NAMALWA (cell line): ENCODE measurements at regions not wholly inside any gene's neighbourhood (a gene's known extent, or its start where the extent isn't known, plus 50 kb on each side); places are given as distances from the start of the nearest gene placed in this dataset.

Experiments
- DNase-seq: peaks from one replicate; pipeline ENCODE4 v3.0.0-alpha.2; 2015; ENCODE audit warnings: low spot score

DNA sequence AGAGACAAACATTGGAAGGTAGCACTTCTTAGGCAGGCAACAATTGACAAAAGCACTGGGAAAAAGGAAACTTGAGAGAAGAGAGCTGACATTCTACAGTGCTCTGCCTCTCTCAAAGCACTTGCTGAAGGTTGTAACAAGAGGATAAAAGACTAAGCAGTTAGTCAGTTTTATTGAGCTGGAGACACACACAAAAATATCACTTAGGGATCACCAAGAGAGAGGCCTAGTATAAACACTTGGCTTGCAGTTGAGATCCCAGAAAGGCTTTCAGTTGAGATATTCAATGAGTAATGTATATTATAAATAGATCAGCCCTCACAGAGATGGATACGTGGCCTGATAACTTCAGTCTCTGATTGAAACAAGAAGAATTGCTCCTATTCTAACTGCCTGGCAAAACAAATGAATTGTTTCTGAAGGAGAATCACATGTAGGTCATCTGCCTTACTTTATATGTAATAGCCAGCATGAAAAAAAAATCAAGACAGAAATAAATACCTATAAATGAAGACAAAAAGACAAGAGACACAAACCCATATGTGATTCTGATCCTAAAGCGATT, 747.2 kb upstream of the MAN1A1 start:
- no peak for DNase-seq

DNA sequence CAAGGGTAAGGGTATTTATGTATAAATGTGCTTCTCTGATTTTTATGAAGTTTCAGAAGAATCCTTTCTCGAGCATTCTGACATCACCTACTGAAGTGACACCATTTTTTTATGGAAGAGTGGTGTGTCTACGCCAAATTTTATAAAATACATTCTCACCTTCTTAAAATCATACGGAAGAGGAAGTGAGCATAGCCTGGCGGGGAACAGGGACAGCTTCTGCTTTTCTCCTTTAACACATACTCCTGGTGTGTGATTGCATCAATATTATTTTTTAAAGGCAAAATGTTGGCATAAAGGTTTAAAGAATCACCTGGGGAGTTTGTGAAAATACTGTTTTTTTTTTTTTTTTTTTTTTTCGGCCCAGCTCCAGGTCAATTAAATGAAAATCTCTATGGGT, 733.6 kb upstream of the MAN1A1 start:
- DNase-seq: no peak

DNA sequence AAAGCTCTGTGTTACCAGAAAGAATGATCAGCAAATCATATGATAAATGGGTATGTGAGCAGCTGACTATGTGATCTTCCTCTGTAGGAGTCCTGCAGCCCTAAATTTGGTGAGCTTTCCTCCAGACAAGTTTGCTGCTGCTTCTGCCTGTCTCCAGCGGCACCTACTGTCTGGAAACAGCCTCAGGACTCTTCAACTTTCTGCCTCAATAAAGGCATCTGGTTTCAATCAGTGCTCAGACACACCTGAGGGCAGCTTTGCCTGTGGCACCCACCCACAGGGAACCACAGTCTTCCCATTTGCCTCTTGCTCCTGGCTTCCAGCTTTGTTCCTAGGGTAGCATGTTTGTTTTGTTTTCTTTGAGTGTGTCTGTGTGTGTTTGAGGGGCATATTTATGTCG, 727.9 kb upstream of the MAN1A1 start:
- peak; percentile 16 for DNase-seq

DNA sequence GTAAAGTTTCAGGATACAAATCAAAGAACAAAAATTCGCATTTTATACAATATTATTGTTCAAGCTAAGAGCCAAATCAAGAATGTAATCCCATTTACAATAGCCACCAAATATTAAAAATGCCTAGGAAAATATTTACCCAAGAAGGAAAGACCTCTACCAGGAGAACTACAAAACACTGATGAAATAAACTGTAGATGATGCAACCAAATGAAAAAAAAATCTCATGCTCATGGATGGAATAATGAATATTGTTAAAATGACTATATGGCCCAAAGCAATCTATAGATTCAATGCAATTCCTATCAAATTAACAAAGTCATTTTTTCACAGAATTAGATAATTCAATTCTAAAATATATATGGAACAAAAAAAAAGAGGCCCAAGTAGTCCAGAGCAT, 708.8 kb upstream of the MAN1A1 start:
- no peak for DNase-seq

DNA sequence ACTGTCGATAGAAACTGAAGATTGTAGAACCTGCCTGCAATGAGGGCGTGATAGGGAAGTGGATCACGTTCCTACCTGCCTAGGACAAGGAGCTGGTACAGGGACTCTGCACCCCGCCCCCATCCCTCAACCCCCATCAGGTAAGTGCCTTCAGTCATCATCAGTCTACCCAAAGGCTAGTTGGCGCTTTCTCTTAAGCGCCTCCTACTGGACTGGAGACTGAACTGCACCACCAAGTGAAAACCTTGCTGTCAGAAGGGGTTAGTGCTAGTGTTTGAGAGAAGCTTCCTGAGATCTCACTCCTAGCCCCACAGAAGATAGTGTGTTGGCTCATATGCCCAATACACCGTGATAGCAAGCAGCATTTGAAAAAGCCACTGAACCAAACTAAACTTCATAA, 706.5 kb upstream of the MAN1A1 start:
- DNase-seq: peak; percentile 44

DNA sequence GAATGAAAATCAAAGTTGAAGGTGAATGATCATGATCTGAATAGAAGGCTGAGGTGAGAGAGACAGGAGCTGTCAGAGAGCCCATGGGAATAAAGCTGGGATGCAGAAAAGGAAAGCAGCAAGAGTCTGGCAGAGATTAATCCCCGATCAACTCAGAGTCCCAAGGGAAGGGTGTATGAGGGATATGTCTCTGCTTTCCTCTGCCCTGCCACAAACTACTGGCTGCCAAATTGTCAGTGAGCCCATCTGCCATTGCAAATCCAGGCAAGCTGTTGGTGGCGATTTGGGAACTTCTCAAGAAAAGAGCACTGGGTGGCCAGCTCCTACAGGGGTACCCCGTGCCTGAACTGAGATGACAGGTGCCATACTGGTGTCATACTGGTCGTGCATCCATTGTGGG, 705.5 kb upstream of the MAN1A1 start:
- DNase-seq: no peak

DNA sequence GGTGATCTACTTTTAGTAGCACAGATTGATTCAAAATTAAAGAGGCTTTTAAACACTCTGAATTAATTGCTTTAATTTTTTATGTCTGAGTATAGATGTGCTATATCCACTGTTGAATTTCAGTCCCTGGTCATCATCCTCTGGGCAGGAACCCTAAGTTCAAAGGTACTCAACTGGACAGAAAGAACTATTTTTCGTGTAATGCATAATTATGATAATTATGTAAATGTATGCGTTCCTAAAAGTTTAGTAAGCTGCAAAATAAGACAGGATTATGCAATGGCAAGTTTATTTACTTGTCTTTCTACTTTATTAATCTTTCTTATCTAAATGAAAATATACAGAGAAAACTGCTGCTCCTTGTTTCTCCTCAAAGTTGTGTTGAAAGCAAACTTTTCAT, 690.1 kb upstream of the MAN1A1 start:
- no peak for DNase-seq

DNA sequence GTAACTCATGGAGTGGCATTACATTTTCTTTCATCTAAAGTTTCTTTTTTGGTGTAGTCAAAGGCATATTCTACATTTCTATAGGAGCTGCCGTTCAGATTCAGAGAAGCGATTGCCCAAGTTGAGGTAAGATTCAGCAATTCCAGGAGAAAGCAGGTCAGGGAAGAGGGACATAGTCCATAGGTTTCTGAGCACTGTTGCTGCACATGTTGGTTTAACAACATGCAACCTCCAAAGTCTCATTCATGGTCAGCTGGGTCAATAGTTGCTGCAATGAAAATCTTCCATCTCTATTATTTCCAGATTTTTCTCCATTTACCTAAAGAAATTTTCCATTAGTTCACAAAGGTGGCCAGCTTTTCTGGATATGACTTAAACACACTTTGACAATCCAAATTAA, 682.3 kb upstream of the MAN1A1 start:
- DNase-seq: no peak

DNA sequence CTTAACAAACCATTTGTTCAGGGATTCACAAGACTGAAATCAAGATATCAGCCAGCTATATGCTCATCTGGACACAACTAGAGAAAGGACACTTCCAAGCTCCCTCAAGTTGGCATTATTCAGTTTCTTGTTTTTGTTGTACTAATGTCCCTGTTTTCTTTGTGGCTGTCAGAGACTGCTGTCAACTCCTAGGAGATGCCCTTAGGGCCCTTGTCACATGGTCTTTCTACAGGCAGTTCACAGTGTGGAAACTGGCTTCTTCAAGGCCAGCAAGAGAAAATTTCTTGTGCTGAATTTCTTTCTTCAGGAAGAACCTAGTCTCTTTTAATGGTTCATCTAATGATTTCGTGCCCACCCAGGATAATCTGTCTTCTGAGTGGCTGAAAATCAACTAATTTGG, 677.2 kb upstream of the MAN1A1 start:
- no peak for DNase-seq

DNA sequence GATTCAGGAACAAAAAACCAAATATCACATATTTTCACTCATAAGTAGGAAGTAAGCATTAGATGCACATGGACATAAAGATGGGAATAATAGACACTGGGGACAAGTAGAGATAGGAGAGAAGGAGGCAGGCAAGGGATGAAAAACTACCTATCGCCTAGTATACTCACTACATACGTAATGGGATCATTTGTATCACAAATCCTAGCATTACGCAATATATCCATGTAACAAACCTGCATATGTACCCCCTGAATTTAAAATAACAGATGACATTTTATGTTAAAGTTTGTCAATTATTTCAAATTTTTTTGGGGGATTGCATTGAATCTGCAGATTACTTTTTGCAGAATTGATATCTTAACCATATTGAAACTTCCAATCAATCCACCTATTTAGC, 660.5 kb upstream of the MAN1A1 start:
- DNase-seq: no peak

DNA sequence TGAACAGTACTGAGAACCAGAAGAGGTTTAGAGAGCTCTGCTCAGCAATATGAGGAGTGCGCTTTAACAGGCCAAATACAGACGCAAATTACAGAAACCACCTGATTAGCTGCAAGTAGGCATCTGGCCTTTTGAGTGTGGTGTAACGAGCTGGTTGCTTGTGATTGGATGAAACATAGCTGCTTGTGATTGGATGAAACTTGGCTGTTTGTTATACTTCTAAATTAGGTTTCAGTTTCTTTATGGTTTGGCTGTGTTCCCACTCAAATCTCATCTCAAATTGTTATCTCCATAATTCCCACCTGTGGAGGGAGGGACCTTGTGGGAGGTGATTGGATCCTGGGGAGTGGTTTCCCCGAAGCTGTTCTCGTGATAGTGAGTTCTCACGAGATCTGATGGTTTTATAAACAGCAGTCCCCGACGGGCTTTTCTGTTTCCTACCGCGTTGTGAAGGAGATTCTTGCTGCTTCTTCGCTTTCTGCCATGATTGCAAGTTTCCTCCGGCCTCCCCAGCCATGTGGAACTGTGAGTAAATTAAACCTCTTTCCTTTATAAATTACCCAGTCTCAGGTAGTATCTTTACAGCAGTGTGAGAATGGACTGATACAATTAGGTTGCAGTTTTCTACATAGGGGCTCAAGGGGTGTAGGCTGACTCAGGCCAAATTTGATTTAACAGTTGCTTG, 655.9 kb upstream of the MAN1A1 start:
- no peak for DNase-seq

DNA sequence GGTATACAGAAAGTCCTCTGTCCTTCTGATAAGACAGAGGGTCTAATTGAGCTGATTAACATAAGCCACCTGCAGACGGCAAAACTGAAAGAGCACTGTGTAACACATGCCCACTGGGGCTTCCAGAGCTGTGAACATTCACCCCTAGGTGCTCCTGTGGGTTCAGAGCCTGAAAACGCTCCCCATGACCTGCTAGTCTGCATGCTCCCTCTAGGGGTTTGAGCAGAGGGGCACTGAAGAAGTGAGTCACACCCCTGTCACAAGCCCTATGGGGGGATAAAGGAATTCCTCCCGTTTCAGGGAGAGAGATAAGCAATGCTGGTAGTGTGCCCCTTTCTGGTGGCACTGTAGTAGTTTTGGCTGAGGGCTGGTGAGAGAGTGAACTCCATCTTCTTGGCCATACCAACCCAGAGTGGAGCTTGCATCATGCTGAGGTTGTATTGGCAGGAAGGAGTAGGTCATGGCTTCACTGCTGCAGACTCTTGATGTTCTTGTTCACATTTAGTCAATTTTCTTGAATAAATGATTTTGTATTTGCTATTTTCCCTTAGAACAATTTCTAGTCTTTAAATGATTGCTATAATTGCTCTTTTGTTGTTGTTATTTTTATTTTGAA, 637.5 kb upstream of the MAN1A1 start:
- peak; percentile 63 for DNase-seq

DNA sequence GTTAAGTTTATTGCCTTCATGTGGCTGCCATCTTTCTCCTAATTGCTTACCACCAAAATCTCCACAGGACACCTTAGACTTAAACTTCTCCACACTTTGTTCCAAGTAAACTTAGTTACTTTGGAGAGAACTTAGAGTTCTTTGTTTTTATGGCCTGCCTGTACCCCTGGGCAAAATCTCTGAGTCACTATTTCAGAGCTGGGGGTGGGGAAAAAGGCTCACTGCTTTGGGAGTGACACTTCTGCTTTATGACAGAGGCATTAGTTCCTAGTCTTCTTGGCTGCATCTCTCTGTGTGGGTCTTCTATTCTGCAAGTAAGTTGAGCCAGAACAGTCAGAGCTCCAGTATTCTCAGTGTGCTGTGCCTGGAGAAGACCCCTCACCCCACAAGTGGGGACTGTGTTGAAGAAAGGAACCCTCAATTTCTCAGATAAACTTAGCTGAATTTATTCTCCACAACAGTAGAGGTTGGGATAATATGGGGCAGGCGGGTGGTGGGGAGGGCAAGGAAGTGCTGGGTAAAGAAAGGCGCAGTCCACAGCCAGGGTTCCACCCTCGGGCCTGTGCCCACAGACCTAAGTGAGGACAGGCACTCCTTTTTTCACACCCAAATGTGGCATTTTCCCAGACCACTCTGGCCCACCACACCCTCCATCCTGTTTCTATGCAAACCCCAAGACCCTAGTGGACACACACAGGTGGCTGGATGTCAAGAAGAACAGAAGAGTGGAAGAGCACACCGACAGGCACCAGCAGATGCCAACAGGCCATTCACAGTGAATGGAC, 636.6 kb upstream of the MAN1A1 start:
- no peak for DNase-seq

DNA sequence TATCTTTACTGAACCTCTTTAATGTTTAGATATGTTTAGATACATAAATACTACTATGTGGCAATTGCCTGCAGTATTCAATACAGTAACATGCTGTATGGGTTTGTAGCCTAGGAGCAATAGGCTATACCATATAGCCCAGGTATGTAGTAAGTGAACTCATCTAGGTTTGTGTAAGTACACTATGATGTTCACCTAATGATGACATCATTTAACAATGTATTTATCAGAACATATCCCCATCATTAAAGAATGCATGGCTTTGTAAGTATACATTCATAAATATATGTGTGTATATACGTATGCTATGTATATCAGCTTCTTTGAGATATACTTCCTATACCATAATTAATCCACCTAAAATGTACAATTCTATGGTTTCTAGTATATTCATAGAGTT, 631.2 kb upstream of the MAN1A1 start:
- DNase-seq: no peak

DNA sequence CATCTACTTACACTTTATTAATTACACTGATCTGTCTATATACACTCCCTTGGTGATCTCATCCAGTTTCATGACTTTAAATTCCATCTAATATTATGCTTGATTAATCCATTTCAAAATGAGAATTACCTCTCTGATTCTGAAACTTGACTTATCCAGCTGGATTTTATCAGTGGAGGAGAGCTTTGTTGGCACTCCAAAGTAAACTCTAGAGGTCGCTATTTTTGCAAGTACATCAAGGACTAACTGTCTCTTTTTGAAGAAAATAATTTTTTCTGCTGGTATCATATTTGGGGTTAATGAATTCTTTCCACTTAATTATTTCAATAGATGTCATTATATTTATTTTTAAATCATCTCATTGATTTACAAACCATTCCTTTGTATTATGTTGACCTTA, 630.3 kb upstream of the MAN1A1 start:
- DNase-seq: peak; percentile 48

DNA sequence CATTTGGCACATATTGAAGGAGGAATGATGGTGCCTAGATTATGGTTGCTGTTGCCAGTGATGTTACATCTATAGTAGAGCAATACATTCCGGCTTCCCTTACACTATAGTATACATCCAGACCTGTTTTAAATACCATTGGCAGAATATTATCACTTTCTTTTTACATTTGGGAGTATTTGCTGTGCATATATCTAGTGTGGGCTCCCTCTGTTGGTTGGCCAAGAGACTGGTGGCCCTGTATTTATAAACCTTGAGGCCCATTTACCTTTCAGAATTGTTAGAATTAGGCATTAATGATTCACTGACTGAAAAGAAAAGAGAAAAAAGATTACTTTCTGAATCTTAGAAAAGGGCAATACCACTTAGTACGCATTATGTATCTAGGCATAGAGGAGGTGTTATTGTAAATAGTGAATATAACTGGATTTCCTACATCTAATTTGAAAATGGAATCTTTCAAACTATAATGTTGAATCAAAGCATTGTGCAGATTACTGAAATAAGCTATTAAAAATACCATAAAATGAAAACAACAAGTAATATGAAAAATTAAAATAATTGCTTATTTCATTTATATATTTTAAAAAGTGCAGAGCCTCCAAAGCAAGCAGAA, 628.8 kb upstream of the MAN1A1 start:
- peak; percentile 60 for DNase-seq

DNA sequence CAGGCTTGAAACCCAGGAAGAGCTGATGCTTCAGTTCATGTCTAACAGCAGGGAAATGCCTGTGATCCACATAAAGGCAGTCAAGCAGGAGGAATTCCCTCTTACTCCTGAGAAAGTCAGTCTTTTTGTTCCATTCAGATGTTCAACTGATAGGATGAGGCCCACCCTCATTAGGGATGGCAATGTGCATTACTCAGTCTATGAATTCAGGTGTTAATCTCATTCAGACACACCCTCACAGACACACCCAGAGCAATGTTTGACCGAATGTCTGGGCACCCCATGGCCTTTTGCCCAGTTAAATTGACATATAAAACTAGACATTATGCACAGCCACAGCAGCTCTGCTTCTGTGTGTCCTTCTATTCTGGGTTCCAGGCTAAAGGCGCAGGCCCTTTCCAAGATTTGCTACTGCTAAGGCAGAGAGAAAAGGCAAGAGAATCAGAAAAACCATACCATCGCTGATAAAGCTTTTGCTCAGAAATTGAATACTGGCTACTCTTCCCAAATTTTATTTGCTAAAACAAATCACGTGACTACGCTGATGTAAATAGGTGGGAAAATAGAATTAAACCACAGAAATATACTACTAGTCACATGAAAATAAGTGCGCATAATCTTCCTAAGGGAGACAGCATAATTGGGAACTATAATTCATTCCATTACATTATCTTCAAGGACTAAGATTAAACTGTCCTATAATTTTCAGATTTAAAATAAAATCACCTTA, 625.0 kb upstream of the MAN1A1 start:
- no peak for DNase-seq

DNA sequence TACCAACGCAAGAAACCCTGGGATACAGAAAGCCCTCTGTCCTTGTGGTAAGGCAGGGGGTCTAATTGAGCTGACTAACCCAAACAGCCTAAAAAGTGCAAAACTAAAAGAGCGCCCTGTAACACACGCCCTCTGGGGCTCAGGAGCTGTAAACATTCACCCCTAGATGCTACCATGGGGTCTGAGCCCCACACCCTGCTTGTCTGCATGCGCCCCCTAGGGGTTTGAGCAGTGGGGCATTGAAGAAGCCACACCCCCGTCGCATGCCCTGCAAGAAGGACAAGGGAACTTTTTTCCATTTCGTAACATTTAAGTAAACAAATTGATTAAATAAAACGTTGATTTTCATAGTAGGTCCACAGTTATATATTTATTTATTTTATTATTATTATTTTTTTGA, 616.9 kb upstream of the MAN1A1 start:
- peak; percentile 33 for DNase-seq

DNA sequence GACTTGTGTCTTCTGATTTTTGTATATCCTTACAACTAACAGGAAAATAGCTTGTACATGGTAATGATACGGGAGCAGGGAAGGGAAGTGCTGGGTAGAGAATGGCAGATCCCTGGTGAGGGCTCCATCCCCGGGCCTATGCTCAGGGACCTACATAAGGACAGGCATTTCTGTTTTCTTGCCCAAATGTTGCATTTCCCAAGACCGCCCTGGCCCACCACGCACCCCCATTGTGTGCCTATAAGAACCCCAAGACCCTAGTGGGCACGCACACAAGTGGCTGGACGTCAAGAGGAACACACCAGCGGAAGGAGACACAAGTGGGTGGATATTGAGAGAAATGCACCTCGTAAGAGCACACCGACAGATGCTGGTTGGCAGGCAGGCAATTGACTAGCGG, 616.3 kb upstream of the MAN1A1 start:
- DNase-seq: no peak

DNA sequence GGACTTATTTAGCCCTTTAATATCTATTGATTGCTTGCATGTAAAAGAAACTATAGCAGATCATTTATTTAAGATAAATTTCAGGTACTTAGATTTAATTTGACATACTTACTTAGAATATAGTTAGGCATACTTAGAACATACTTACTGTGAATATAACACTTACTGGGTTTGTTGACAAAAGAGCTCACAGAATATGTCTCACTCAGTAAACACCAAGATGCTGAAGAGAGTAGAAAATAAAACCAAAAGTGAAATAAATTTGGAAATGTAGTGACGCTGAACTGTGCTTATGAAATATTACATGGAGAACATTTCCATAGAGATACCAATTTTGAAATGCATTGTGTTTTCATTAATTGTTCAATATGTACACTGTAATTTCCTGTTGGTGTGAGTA, 615.4 kb upstream of the MAN1A1 start:
- no peak for DNase-seq

DNA sequence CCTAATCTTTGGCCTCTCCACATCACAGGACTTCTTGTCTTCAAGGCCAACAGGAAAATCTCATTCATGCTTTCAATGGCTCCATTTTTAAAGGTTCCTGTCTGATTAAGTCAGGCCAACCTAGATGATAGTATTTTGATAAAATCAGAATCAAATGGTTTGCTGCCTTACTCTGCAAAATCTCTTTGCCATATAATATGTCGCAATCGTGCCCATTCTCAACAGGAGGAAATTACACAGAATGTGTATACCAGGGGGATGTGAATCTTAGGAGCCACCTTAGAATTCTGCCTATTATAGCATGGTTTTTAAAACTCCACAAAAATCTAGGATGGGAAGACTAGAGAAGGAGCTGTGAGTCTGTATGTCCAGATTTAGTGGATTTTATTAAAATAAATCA, 612.9 kb upstream of the MAN1A1 start:
- DNase-seq: no peak

DNA sequence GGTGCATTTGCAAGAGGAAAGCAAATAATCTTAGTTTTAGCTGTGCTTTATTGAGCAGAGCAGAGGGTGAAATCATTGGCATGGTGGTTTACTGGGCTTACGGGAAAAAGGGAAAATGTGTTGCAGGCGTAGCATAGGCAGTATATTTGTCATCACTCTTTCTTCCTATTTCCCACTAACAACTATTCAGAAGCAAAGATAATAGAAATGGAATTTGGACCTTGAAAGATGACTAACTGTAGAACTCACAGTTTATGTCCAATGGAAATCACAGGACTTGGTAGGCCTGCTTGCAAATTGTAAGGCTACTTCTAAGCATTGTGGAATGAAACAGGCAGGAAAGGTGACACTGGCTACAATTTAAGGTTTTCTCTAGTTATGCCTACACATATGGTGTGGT, 611.9 kb upstream of the MAN1A1 start:
- no peak for DNase-seq
